ENCODE measurements at regions not wholly inside any gene's neighbourhood (a gene's known extent, or its start where the extent isn't known, plus 50 kb on each side); places are given as distances from the start of the nearest gene placed in this dataset.

GRCh38 chr18:45376193-45376592, 239.1 kb upstream of the SLC14A2 start:
- FAIRE-seq = no peak

GRCh38 chr18:45378308-45378707, 237.0 kb upstream of the SLC14A2 start:
- FAIRE-seq (no peak), DNase-seq (ENCODE audit: insufficient read length, low spot score) (no peak)

More at GRCh38 chr18:45376193-45376592, 239.1 kb upstream of the SLC14A2 start:
- no peak for TF ChIP-seq POLR2A (IDR thresholded peaks at IDR 0.05; ENCODE audit: low read depth, low read length)
- DNase-seq (ENCODE audit: insufficient read length, low spot score) = no peak

GRCh38 chr18:45378933-45379332, 236.3 kb upstream of the SLC14A2 start:
- no peak for TF ChIP-seq POLR2A (IDR thresholded peaks at IDR 0.05; ENCODE audit: low read depth, low read length)
- FAIRE-seq (no peak), DNase-seq (ENCODE audit: insufficient read length, low spot score) (no peak)

More at GRCh38 chr18:45378308-45378707, 237.0 kb upstream of the SLC14A2 start:
- TF ChIP-seq POLR2A (IDR thresholded peaks at IDR 0.05; ENCODE audit: low read depth, low read length) = no peak

- no peak for TF ChIP-seq POLR2A (IDR thresholded peaks at IDR 0.05; ENCODE audit: low read depth, low read length)
- no peak for FAIRE-seq
- no peak for DNase-seq (ENCODE audit: insufficient read length, low spot score)
Observed at GRCh38 chr18:45379903-45380302, 235.4 kb upstream of the SLC14A2 start.

GRCh38 chr18:45381282-45381681, 234.0 kb upstream of the SLC14A2 start:
- DNase-seq (ENCODE audit: insufficient read length, low spot score) (no peak), FAIRE-seq (no peak)
- TF ChIP-seq POLR2A (IDR thresholded peaks at IDR 0.05; ENCODE audit: low read depth, low read length) = no peak

GRCh38 chr18:45383228-45383627, 232.0 kb upstream of the SLC14A2 start:
- TF ChIP-seq POLR2A (IDR thresholded peaks at IDR 0.05; ENCODE audit: low read depth, low read length) = no peak
- no peak for FAIRE-seq
- DNase-seq (ENCODE audit: insufficient read length, low spot score) = no peak

- TF ChIP-seq POLR2A (IDR thresholded peaks at IDR 0.05; ENCODE audit: low read depth, low read length) = no peak
- FAIRE-seq = no peak
- peak; percentile 16 for DNase-seq (ENCODE audit: insufficient read length, low spot score)
Observed at GRCh38 chr18:45384137-45384961, 230.9 kb upstream of the SLC14A2 start.

GRCh38 chr18:45384962-45385315, 230.3 kb upstream of the SLC14A2 start:
- DNase-seq (ENCODE audit: insufficient read length, low spot score) (no peak), FAIRE-seq (no peak)
- TF ChIP-seq POLR2A (IDR thresholded peaks at IDR 0.05; ENCODE audit: low read depth, low read length) = no peak

- TF ChIP-seq POLR2A (IDR thresholded peaks at IDR 0.05; ENCODE audit: low read depth, low read length) = no peak
- no peak for DNase-seq (ENCODE audit: insufficient read length, low spot score)
- FAIRE-seq = no peak
Observed at GRCh38 chr18:45386041-45386655, 229.1 kb upstream of the SLC14A2 start.

- DNase-seq (ENCODE audit: insufficient read length, low spot score) = no peak
- TF ChIP-seq POLR2A (IDR thresholded peaks at IDR 0.05; ENCODE audit: low read depth, low read length) = no peak
- no peak for FAIRE-seq
Observed at GRCh38 chr18:45387229-45387628, 228.0 kb upstream of the SLC14A2 start.

GRCh38 chr18:45398448-45398847, 216.8 kb upstream of the SLC14A2 start:
- no peak for DNase-seq (ENCODE audit: insufficient read length, low spot score)
- TF ChIP-seq POLR2A (IDR thresholded peaks at IDR 0.05; ENCODE audit: low read depth, low read length) = no peak
- FAIRE-seq = no peak

- TF ChIP-seq POLR2A (IDR thresholded peaks at IDR 0.05; ENCODE audit: low read depth, low read length) = no peak
- FAIRE-seq (no peak), DNase-seq (ENCODE audit: insufficient read length, low spot score) (no peak)
Observed at GRCh38 chr18:45399146-45399545, 216.1 kb upstream of the SLC14A2 start.

GRCh38 chr18:45399643-45400042, 215.6 kb upstream of the SLC14A2 start:
- DNase-seq (ENCODE audit: insufficient read length, low spot score) = no peak
- no peak for TF ChIP-seq POLR2A (IDR thresholded peaks at IDR 0.05; ENCODE audit: low read depth, low read length)
- FAIRE-seq = no peak

- DNase-seq (ENCODE audit: insufficient read length, low spot score) = no peak
- no peak for TF ChIP-seq POLR2A (IDR thresholded peaks at IDR 0.05; ENCODE audit: low read depth, low read length)
- no peak for FAIRE-seq
Observed at GRCh38 chr18:45402485-45403056, 212.7 kb upstream of the SLC14A2 start.

Measured in H54 (cell line).